HG03521 (cell line): ENCODE measurements at regions not wholly inside any gene's neighbourhood (a gene's known extent, or its start where the extent isn't known, plus 50 kb on each side); places are given as distances from the start of the nearest gene placed in this dataset.

Experiments
- ATAC-seq: cut with Tn5 transposase; IDR thresholded peaks from one replicate; pipeline ENCODE4 v1.9.1; 2021; ENCODE audit warnings: mild to moderate bottlenecking, moderate library complexity; ENCODE audit not compliant: unreplicated experiment

DNA sequence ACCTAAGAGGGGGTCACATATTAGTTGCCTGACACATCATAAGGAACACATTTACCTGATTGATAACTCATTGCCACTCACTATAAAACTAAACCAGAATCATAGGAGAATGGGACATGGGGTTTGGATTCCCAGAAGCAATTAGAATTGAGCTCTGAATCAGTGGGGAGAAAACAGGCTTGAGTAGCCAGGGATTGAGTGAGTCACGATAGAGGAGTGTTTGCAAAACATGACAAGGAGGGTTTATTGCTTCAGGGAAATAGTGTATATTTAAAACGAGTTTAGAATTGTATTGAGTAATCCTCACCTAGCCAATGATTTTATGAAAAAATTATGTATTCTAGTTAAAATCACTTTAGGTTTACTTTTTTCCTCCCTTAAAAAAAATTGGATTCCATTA lies 101.1 kb upstream of the THRB start:
- no peak for ATAC-seq

DNA sequence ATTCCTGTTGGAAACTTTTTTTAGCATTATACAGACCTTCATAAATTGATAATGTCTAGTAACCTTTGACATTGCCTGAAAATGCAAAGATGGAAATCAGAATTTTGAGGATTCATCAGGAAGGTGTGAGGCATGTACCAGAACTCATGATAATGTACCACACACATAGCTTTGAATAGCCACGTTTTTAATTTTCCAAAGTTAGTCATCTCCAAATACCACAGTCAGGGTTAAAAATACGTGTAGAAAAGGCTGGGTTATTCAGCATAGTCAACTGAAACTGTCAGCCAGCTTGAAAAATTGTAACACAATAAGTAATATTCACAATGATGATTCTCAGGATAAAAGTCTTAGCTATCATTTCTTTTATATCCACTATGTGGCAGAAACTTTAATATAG lies 102.0 kb upstream of the THRB start:
- ATAC-seq: no peak

DNA sequence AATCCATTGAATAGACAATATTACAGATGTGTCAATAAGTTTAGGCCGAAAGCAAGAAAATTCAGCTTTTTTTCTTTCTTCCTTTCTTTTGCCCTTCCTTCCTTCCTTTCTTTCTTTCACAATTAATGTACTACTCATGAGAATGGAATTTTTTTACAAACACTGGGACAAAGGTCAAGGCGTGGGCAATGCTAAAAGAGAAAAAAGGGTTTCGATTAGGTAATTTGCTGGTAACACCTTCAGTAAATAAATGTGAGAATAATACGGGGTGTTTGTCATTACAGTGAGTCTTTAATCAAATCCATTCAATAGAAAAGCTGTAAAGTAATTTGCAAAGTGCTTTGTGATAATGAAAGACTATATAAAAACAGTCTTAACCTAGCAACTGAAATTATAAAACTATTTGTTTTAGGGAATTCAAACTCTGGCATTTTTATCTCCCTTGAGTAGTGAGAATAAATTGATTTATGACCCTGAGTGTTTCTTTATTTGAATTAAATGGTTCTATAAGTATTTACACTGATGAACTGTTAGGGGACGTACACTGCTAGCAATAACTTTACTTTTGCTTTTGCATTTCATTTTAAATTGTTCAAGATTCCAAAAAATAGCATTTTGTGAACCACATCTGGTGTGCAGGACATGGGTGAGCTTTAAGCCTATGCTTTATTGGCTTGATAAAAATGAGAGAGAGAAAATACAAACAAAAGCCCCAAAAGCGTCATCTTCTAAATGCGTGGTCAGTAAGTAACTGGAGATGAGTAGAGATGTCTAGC lies 104.2 kb upstream of the THRB start:
- no peak for ATAC-seq

DNA sequence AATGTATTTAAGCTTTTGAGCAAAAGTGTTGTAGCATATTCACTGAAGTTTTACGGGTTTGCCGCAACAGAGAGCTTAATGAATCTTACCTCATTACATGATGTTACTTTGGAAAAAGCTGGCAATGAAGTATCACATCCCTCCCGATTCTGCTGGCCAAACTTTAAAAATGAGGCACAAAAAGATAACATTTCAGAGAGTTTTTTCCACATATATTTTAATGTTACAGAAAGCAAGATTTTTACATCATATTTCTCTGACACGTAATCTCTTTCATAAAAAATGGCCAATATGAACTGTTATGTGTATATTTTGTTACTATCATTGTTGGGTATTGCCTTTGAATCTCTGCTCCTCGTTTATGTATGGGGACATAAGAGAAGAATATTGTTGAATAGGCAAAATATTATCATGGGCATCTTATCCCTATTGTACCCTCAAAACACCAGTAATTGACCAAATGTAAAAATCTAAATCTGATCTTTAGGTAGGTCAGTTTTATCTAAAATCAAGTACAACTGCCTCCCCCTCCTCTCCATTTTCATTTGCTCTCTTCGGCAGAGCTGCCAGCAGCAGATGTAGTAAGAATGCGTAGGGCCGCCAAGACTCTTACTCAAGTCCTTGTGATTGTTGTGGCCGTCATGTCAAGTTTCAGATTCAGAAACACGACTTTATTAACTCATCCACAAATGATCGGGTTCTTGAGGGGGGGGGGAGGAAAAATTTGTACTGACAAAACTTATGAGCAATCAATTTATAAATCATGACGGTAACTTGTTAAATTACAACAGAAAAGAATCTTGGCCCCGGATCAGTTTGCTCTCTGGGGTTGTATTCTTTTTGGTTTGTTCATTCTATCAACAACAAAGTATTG lies 106.7 kb upstream of the THRB start:
- ATAC-seq: no peak

DNA sequence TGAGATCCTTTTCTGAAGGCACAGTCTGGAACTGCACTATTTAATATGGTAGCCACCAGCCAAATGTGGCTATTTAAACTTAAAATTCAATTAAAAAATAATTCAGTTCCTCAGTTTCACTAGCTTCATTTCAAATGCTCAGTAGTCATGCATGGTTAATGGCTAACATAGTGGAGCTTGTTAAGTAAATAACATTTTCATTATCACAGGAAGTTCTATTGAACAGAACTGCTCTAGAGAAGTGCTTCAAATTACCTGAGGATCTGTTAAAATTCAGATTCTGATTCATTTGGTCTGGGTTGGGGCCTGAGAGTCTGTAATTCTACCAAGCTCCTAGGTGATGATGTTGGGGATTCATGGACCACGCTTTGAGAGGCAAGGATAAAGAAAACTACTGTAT lies 109.6 kb upstream of the THRB start:
- ATAC-seq: no peak

DNA sequence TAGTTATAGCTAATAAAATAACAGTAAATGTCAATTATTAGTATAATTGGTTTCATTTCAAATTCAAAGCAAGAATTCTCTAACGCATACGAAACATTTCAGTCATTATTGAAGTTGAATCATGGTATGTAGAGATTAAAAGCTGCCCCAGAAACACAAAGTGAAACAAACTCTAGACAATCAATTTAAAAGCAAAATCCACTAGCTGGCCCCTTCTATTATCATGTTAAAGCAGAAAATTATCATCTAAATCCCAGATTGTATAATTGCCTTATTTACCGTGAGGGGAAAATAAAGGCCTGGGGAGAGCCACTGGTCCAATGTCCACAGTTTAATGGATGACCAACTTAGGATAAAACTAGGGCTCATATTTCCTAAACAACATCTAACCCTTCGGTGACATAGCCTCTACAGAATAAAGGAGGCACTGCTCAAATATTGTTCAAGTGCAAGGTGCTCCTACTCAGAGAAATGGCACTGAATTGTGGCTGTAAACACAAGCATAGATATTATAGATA lies 110.9 kb upstream of the THRB start:
- ATAC-seq: no peak

DNA sequence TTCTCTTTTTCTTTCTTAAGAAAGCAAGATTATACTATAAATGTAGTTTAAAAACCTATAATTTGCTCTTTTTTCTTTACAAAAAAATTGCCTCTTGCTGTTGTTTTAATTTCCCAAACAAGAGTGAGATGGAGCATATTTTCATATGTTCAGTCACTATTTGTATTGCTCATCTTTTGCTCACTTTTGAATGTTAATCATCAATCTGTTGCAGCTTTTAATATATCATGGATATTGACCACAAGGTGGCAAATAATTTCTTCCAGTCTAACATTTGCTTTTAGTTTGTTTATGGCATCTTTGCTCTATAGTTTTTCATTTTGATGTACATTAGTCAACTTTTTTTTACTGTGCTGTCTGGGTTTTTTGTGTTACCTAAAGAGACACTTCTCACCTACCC lies 112.6 kb upstream of the THRB start:
- ATAC-seq: no peak

DNA sequence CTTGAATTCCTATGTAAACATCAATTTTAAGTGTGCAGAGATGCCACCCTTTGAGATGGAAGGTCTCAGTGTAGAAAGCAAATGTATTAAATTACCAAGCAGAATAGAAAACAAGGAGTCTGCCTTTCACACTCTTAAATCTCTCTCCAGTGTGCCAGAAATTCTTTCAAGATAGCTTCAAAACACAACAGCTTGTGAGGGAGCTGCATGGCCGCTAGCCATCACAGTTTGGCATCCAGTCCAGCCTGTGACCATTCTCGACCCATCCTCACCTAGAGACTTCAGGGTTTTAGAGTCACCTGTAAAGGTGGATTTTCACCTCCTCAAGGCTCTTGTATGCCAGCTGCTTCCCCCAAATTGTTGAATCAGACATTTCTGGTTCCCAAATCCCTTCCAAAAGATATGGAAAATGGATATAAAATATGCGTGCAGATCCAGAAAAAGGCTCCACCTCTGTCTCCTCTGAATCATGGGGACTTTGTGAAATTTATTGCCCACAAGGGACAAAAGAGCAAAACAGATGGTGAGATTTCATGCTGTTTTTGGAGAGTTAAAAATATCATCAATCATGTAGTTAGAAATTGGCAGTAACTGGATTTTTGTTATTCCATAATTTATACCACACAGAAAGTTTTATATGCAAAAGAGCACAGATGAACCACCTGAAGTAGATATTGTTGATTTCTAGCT lies 114.2 kb upstream of the THRB start:
- no peak for ATAC-seq

DNA sequence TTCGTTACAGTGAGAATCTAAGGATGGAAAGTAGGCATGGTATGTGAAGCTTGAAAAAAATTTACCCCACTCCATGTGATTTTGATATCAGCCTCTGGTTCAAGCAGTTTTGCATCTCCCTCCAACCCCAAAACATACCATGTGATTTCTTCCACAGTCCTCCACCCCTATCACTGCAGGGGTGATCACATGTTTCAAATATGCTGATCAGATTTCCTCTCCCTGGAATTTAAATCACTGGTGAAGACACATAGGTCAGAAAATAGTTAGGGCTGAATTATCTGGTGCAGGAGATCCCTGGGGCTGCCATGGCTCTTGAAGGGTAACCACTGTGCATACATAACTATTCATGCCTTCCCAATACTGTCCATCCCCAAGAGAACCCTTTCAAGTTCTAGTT lies 119.7 kb upstream of the THRB start:
- ATAC-seq: no peak

DNA sequence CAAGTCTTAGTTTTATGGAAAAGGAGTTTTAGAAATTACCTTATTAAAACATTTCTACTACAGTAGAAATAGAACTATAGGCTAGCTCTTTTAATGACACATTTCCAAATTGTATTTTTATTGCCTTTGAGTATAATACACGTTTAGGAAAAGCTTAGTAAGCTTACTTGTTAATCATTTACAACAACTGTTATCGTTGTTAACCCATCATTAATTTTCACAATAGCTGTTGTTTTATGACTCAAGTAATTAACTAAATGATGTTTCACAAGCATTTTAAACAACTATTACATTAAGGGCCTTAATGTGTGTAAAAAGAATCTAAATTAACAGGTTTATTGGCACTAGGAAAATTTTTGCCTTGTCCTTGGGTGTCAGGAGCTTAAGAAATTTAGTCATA lies 120.5 kb upstream of the THRB start:
- ATAC-seq: no peak

DNA sequence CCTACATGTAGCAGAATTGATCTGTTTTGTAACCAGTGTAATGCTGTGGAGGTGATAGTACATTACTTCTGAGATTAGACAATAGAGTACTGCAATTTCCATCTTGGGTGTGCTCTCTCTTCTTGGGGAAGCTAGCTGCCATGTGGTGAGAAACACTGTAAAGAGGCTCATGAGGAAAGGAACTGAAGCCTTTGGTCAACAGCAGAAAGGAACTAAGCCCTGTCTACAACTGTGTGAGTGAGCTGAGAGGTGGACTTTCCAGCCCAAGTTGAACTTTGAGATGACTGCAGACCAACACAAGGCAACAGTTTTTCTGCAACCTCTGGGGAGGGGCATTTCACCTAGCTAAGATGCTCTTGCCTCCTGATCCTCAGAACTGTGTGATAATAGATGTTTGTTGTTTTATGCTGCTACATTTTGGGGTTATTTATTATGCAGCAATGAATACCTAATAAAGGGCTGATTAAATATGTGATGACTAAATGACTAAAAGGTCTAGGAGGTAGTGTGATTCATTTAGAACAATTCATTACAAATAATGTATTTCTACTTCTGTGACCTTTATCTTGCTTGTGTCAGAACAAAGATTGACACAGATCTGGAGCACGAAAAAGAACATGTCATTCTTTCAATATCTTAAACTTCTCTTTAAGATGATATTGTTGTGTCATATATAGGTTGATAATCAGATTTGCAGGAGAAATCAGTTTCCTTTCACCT lies 121.6 kb upstream of the THRB start:
- ATAC-seq: no peak

DNA sequence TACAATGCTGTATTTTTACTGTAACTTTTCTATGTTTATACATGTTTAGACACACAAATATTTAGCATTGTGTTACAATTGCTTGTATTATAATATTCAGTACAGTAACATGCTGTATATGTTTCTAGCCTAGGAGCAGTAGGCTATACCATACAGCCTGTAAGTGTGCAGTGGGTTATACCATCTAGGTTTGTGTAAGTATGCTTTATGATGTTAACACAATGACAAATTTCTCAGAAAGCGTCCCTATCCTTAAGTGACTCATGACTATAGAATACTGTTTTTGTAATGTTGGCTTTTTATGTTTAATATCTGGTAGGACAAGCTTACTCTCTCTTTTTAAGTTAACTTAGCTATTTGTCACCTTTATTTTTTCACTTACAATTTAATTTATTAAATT lies 127.5 kb upstream of the THRB start:
- no peak for ATAC-seq

DNA sequence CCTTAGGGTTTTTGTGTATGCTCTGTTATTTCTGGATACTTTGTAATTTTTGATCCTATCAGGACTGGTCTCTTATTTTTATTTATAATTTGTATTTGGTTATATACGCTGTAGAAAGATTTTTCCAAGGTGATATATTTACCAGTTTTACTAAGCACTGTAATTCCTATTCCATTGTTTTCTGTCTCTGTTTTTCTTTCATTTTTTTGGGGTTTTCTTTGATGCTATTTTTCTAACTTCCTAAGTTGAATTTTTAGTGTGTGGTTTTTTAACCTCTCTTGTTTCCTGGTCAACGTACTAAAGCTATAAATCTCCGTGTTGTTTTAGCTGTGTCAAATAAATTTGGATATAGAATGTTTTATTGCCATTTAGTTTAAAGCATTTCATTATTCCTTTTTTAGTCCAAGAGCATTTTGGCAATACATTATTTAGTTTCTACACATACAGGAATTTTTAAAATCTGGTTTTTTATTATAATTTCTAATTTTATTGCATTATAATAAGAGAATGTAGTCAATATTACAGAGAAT lies 128.1 kb upstream of the THRB start:
- ATAC-seq: no peak

DNA sequence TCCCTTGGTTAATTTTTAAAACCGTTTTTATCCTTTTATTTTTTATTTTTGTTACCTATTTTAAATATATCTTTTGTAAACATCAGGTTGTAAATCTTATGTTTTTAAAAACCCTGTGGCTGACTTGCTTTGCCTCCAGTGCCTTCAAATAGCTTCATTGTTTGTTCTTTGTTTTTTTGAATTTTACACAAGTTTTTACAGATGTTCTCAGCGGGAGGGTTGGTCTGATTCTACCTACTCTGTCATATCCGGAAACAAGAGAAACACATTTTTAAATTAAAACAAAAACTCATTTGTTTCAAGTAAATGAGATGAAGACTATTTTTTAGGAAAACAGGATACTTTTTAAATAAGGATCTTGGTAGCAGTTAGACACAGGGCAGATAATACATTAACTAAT lies 129.0 kb upstream of the THRB start:
- ATAC-seq: no peak

DNA sequence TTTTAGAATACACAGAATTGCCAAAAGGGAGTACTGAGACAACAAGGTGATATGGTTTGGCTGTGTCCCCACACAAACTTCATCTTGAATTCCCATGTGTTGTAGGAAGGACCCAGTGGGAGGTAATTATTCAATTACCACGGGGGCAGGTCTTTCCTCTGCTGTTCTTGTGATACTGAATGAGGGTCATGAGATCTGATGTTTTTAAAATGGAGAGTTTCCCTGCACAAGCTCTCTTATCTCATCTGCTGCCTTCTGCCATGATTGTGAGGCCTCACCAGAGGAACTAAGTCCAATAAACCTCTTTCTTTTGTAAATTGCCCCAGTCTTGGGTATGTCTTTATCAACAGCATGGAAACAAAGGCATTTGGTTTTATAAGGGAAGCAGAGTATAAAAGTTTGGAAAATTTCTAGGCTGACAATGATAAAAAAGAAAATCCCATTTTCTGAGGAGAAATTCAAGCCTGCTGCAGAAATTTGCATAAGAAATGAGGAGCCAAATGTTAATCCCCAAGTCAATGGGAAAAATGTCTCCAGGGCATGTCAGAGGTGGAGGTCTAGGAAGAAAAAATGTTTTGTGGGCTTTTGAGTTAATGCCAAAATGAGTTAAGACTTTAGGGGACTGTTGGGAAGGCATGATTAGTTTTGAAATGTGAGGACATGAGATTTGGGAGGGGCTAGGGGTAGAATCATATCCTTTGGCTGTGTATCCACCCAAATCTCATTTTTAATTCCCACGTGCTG lies 130.5 kb upstream of the THRB start:
- no peak for ATAC-seq

DNA sequence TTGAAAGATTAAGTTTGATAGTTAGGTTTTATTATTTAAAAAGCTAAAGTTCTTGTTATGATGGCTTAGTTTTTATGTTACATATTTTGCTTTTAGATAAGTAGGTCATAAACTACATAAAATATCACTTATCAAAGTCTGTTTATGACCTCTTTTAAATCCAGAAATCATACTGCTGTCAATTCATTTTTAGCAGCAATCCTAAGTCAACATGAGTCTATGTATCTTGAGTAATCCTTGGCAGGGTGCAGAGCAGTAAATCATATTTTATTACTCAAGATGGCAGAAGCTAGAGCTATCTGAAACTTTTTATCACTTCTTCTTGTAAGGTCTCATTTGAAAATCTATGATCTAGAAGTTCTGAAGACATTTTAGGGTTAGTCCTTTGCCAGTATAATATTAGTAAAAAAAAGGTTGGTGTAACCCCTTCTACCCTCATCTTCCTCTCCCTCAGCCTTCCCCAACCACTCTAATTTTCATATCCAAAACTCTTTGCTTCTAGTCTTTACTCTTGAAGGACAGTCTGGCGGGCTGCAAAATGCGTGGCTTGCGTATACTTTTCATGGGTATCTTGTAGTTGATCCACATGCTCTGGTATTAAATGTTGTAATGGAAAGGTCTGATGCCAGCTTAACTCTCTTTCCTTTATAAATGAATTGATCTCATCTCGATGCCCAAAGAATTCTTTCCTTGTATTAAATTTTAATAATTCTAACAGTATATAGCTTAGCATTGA lies 134.0 kb upstream of the THRB start:
- ATAC-seq: no peak

DNA sequence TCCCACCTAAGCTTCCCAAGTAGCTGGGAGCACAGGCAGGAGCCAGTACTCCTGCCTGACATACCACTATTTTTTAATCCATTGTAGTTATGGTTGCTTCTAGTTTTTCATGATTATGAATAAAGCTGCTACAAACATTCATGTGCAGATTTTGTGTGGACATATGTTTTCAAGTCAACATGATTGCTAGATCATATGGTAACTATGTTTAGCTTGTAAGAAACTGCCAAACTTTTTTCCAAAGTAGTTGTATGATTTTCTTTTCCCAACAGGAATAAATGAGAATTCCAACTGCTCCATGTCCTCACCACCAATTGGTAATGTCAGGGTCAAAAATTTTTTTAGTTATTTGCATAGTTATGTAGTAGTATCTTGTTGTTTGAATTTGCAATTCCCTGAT lies 136.8 kb upstream of the THRB start:
- ATAC-seq: no peak

DNA sequence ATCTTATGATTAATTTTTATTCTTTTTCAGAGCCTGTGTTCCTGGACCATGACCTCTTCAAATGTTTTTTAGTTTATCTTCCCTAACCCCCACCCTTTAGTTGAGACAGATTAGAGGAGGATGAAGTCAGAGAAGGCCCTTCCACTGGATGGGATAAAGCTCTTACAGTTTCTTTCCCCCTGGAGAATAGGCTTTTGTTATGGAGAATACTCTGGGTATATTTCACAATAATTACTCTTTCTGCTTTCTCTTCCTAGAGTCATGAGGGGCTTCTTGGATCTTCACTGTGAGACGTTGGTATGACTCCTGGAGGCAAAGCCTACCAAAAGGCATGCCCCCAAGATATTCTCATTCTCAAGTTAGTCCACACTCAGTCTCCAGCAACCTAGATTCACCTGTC lies 144.4 kb upstream of the THRB start:
- ATAC-seq: no peak
